GM21737 (cell line): ENCODE measurements at regions not wholly inside any gene's neighbourhood (a gene's known extent, or its start where the extent isn't known, plus 50 kb on each side); places are given as distances from the start of the nearest gene placed in this dataset.
"Not testable (repeated sequence)": the region's sequence is repeated elsewhere in the genome, so short reads cannot be mapped to it uniquely, and the experiment has no call there.

Experiments used
- ATAC-seq: cut with Tn5 transposase; IDR thresholded peaks from one replicate; pipeline ENCODE4 v1.9.1; 2021; ENCODE audit warnings: mild to moderate bottlenecking, moderate library complexity; ENCODE audit not compliant: unreplicated experiment

DNA sequence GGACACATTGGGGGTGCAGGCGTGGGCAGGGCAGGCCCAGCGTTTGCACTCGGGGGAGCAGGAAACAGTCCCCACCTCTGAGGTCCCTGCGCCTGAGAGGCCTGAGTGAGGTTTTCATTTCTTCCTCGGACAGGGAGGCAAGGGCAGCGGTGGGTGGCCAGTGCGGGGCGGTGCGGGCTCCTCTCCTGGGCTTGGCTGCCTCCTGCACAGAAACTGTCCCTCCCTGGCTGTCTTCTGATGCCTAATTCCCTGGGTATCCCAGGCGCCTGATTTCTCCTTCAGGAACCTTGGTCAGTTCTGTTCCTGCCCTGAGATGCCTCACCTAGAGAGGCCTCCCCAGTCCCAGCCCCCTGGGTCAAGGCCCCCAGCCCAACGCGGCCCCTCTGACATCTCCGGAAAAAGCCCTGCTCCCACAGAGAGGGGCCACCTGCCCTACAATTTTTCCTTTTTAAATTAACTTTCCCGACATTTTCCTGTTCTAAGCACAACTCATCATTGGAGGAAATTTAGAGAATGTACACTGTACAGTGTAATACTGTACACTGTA lies 260.3 kb downstream of the ADGRD1 start:
- no peak for ATAC-seq

DNA sequence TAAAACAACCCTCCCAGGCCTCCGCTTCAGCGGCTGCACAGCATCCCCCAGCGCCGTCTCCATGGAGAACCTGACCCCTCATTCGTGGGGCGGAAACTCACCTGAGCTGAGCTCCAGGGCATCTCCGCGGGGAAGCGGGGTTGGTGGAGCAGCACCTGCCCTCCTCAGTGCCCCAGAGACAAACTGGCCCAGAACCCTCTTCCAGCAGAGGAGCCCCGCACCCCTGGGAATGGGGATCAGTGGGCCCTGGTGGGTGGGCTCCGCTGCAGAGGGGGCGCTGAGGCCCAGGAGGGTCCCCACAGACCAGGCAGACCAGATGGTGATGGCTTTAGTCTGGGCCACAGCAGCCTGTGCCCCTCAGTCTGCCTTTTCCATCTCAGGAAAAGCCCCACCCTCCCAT lies 261.2 kb downstream of the ADGRD1 start:
- not testable (repeated sequence) for ATAC-seq

DNA sequence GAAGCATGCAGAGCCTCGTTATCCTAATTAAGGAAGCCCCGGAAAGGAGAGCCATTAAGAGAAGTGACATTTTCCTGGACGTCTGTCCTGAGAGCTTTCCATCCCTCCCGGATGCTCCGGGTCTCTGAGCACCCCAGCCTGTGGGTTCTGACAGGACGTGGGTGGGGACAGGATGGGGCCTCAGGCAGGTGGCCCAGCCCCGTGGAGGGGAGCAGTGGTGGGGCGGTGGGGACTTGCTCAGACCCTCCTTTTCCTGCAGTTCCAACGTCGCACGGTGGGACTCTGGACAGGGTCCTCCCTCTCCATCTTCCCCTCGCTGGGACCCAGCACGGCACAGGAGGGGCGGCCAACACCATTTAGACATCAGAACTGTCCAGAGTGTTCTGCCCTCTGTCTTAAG lies 262.9 kb downstream of the ADGRD1 start:
- ATAC-seq: not testable (repeated sequence)

DNA sequence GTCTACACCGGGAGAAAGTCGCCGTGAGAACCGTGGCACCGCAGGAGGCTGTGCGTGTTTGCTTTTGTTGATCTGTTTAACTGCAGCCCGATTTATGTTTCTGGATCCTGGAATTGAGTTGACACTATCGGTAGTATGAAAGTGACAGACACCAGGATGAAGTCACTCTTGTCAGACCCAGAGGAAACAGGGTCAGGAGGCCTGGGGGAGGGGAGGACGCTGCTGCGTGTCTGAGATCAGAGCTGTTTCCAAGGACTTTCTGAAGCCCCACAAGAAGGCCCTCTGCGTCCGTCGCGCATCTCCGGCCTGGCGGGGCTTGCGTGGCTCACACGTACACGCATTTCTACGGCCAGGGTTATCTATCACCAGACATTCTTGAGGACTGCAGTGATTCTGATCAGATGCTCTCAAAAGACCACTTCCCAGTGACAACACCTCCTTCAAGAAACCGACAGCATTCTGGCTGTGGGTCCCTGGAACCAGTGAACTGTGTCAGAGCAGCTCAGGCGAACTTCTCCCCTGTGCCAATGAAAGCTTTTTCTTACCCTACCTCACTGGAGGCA lies 263.4 kb downstream of the ADGRD1 start:
- no peak for ATAC-seq

DNA sequence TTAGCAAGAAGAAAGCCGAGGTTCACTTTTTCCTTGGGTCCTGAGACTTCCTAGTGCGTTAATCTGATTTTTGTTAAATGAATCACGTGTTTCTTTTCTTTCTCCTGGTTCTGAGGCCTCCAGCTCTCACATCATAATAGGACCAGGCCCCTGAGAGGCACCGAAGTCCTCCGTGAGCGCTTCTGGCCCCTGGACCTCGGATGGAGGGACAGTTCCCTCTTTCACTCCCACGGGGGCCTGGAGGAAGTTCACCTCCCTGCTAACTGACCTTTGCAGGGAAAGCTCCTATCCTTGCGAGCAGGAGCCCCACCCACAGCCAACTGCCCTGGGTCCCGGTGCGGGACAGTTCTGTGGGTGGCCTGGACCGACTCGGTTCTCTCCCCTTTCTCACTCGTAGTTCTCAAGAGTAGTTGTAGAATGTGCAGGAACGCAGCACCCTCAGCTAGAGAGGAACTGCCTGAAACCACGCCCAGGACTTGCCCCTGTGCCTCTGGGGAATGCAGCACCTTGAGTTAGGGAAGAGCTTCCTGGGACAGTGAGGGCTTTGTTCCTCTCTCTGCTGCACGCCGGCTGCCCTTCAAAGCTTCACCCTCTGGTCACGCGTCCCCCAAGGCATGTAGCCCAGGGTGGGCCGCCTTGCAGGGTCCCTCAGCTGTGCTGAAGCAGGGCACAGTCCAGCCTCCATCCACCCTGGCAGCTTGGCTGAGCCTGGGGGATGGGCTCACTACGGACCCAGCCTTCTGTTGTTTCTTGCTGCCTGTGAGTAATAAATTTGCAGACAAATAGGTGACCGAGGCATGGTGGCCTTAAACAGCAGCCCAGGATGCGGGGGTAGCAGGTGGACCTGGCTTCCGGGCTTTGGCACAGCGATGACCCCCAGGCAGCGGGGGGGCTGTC lies 264.6 kb downstream of the ADGRD1 start:
- no peak for ATAC-seq

DNA sequence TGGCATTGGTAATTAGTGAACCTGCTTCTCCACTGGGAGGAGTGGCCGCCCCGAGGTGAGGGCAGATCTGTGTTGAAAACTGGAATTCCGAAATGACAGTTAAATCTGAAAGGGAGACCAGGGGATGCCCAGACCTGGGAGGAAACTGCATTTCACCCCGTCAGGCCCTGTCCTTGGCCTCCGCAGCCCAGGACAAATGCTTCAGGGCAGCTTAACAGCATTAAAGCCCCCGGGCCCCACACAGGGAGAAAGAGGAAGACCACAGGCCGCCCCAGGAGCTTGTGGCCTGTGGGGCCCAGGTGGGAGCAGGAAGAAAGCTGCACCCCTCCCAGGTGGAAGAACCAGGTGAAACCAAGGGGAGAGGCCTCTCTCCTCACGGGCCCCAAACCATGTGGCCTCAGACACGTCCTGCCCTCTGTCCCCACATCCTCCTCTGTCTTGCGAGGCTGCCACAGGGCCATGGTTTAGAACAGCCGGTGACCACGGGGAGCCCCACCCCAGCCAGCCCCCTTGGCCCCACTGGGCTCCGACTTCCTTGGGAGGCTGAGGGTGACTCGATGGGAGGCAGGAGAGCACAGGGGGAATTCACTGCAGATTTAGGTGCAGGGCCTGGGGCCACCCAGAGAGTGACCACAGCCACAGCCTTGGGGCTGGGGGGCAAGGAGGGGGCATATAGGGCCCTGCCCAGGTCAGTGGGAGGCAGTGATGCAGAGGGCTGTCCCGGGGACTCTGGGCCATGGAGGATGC lies 265.4 kb downstream of the ADGRD1 start:
- ATAC-seq: no peak

DNA sequence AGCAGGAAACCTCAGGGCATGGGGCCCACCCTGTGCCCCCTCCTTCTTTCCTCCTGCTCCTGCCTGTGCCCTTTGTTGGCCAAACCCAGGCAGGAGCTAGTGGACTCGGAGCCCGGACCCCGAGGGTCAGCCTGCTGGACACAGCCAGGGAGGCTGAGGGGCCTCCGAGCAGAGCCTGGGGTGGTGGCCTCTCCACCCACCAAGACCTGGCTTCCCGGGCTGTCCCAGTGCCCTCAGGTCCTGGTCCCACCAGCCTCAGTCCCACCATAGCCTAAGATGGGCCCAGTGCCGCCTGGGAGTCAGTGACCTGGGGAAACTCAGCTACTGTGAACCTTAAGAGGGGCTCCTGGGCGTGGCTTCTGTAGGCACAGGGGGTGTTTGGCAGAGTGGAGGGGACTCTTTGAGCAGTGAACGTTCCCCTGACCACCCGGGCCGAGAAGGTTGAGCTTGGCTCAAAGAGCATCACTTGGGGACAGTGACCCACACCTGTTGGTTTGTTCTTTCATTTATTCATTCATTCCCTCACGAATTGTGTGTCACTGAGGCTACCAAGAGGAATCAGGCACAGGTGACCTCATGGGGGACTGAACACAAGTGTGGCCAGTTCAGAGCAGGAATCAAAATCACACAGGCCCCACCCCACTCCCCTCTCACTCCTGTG lies 266.1 kb downstream of the ADGRD1 start:
- no peak for ATAC-seq

DNA sequence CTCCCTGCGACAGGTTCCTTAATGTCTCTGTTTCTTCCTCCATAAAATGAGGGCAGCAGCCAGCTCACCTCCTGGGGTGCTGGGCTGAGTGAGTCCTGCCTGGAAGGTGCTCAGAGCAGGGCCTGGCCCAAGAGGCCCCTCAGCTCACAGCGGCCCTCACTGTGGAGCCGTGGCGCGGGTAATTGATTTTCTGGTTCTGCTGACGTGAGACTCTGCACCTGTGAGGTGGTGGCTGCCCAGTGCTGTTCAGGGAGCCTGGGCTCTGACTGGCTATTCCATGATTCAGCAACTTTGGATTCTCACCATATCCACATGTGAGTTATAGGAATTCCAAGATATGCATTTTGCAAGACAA lies 266.6 kb downstream of the ADGRD1 start:
- ATAC-seq: no peak

DNA sequence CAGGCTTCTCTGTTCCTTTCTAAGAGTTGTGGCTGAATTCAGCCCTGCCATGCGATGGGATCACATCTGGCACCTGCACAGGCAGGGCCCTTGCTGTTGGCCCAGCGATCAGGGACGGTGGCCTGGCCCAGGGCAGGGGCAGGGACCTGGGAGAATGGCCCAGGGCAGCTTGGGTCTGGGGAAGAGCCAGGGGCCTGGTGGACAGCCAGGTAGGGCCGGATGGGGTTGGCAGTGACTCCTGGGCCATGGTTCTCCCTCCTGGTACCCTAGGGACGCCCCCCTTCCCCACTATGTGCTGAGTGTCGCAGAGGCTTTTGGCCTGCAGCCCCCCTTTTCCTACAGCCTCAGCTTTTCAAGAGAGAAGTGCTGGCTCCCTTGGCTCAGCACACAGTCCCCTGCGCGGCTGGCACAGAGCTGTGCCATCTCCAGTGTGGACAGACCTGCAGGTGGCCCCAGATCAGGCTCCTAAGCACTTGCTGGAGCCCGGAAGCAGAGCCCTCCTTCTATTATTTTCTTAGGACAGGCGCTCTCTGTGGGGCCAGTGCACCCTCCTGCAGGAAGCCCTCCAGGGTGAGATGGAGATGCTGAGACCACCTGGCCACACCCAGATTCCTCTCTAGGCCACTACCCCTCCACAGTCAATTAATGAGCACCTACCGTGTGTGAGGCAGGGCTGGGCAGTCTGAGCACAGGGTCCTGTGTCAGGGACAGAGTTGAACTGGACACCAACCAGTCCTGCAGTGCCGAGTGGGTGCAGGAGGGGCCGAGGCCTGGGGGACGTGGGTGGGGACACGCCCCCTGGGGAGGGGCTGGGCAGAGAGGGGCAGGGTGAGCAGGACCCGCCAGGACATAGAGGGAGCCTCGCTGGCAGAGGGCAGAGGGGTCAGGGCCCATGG lies 267.6 kb downstream of the ADGRD1 start:
- no peak for ATAC-seq

DNA sequence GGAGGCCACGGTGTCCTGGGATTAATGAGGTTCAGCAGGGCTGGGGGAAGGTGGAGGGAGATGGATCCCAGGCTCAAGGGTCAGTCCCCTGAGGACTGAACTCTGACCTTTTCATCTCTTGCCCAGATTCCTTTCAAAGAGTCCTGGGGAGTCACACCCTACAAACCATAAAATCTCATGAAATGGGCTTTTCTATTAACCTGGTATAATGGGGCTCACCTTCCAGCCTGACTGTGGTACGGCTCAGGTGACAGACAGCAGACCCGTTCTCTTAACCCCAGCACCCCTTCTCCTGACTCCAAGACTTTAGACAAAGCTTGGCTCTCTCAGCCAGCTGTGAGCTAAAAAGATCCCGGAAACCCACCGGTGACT lies 268.2 kb downstream of the ADGRD1 start:
- ATAC-seq: no peak

DNA sequence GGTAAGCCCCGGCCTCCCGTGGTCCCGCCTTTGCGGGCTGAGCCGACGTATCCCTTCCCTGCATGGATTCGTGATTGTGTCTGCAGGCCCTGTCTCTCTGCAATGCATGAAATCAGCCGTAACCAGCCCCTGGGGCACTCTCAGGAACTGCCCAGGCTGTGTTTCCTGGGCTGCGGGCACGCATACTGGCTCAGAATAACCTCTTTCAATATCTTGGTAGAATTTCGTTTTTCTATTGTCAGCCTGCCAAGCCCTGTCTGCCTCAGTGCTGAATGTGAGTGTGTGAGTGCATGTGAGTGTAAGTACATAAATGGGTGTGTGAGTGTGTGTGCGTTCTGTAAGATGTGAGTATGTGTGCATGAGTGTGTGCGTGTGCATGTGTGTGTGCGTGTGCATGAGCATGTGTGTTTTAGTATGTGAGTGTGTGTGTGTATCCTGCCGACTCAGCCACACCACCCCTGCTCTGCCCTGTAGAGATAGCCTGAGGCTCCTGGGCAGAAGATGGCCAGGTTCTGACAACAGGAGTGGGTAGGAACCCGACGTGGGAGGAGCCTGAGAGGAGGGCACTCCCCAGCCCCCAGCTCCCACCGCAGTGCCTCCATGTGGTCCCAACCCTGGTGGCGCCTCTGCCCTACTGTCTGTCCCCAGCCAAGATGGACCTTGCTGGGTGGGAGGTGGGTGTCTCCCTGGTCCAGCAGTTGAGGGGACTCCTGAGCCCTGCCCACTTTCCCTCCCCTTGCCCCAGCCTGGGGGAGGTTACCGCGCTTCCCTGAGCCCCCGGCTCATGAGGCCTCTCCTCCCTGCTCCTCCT lies 268.8 kb downstream of the ADGRD1 start:
- ATAC-seq: peak; percentile 50

DNA sequence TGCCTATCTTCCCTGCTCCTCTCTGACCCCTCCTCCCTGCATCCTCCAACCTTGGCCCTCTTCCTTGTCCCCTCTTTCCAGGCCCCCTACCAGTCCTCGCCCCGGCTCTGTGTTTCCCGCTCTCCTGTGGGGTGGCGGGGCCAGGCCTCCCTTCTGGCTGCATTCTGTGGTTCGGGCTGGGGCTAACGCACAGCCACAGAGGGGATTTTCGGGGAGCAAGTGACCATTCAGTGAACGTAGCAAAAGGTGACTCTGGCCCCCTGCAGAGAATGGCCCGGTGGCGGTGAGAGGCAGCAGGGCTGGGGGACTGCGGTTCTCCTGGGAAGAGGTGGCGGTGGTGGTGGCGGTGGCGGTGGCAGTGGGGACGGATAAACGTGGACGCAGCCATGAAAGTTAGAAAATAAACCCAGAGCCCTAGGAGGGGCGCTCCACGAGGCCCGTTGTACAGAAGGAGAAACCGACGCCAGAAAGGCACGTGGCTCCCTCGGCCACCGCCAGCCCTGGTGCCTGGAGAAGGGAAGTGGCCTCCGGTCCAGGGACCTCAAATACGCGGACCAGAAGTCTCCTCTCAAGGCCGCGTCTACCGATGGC lies 269.6 kb downstream of the ADGRD1 start:
- no peak for ATAC-seq

DNA sequence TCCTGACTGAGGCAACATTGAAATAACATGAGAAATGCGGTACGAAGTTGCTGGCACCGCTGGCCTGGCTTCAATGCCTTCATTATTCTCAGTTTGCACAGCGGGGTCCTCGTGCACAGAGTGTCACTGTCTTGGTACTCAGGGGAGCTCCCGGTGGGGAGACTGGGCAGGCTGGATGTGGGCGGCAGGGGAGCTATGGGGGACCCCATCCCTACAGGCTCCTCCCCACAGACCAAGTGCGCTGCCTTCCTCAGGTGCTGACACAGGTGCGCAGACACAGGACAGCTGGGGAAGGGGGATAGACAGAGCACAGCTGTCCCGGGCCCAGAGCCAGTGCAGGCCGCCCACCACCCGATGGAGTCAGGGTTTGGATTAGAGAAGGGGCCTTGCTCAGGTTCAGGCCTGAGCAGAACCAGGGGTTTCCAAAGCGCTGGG lies 270.1 kb downstream of the ADGRD1 start:
- no peak for ATAC-seq

DNA sequence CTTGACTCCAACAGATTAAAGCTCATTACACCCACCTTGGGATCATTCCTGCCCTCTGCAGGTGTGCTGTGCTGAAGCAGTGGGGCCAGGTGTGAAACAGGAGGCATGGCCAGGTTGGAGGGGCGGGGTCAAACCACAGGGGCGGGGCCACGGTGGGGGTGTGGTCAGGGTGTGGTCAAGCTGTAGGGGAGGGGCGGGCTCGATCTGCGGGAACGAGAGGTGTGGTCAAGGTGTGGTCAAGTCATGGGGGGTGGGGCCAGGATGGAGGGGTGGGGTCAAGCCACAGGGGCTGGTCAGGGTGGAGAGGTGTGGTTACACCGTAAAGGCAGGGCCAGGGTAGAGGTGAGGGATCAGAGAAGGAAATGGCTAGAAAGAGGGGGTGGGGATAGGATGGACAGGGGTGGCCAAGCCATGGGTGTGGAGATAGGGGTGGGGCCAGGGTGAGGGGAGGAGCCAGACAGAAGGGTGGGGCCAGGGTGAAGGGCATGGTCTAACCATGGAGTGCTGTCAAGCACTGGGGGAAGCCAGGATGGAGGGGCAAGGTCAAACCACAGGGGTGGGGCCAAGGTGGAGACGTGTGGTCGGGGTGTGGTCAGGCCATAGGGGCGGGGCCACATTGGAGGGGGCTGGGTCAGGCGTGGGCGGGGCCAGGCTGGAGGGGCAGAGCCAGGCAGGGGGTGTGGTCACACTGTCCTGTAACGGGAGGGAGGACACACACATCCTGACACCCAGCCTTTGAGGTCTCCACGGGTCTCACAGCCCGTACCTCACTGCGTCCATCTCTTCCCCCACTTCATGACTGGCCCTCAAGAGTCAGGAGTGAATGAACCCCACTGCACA lies 270.7 kb downstream of the ADGRD1 start:
- not testable (repeated sequence) for ATAC-seq

DNA sequence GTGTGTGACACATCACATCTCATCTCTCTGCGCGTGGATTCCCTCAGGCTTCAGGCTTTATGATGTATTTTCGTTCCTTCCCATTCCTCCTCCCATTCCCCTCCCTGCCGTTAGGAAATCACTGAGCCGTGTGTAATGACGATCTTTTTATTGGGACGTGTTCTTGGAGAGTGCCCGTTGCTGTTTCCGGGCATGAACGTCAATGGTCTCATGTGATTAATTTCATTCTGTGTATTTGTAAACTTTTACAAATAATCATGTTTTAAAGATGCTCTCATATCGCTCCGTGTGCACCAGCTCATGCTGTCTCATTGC lies 271.3 kb downstream of the ADGRD1 start:
- not testable (repeated sequence) for ATAC-seq

DNA sequence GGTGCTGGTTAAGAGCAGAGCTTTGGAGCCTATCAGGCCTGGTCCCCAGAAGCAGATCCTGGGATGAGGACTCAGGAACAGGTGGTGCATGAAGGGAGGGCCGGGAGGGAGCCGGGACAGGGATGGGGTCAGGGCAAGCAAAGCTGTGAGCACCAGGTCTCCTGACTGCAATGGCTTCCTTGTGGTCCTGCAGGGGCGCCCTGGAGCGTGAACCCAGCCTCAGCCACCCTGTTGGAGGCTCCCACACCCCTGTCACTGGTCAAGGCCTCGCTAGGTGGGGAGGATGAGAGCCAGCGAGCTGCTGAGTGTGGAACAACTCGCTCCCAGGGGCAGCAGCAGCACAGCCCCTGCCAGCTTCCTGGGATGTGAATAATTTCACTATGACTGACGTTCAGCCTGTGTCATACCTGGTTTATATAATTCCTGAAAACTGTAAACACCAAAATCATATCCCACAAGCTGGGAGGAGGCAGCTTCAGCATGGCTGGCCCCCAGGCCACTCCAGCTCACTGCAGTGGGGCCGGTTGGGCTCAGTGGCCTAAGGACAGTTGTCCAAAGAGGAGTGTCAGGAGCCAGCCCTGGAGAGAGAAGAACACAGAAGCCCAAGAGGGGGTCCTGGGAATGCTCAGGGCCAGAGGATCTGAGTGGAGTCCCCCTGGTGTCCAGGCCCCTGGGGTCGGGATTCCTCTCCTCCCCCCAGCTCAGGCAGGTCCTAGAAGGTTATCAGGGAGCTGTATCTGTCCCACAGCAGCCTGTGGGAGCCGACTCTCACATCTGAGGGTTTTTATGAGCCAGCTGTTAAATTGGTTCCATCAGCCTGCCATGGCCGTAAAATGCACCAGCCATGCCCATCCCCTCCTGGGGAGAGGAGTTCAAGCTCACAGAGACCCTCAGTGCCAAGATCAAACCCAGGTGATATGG lies 272.9 kb downstream of the ADGRD1 start:
- ATAC-seq: no peak

DNA sequence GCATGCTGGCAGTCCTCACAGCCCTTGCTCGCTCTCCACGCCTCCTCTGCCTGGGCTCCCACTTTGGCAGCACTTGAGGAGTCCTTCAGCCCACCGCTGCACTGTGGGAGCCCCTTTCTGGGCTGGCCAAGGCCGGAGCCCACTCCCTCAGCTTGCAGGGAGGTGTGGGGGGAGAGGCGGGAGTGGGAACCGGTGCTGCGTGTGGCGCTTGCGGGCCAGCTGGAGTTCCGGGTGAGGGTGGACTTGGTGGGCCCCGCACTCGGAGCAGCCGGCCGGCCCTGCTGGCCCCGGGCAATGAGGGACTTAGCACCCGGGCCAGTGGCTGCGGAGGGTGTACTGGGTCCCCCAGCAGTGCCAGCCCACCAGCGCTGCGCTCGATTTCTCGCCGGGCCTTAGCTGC lies 273.9 kb downstream of the ADGRD1 start:
- ATAC-seq: not testable (repeated sequence)
